Gastrocnemius medialis (tissue), 4 donors: ENCODE measurements at regions not wholly inside any gene's neighbourhood (a gene's known extent, or its start where the extent isn't known, plus 50 kb on each side); places are given as distances from the start of the nearest gene placed in this dataset.

Experiments
- ATAC-seq, 2 donors: fragments of 150-250 bp; one replicate each; pipeline ENCODE4 v1.9.1; 2016
- DNase-seq, 2 donors: peaks; one replicate each; pipeline ENCODE4 v3.0.0-alpha.2; 2019
- H3K27ac ChIP-seq, 4 donors: fragments of 200-600 bp; sonication (generic); 1 replicate in 1 of 4; 2 replicates in 3 of 4; pipeline ENCODE4 v1.5.1; 2016 to 2018; ENCODE audit warnings: mild to moderate bottlenecking in 2 of 4, moderate library complexity in 1 of 4
- H3K27me3 ChIP-seq, 3 donors: fragments of 200-600 bp; sonication (generic) in 2 of 3; 1 replicate in 1 of 3; 2 replicates in 2 of 3; pipeline versions ENCODE4 v1.5.1 to v1.6.0; 2016 to 2019; ENCODE audit warnings: mild to moderate bottlenecking in 1 of 3, moderate library complexity in 1 of 3
- H3K36me3 ChIP-seq, 2 donors: fragments of 200-600 bp; sonication (generic) in 1 of 2; one replicate each; pipeline ENCODE4 v1.5.1; 2017 to 2018
- H3K4me1 ChIP-seq, 2 donors: fragments of 200-600 bp; sonication (generic) in 1 of 2; one replicate each; pipeline ENCODE4 v1.5.1; 2016 to 2017; ENCODE audit warnings: mild to moderate bottlenecking in 2 of 2
- H3K4me3 ChIP-seq, 4 donors: fragments of 200-600 bp; sonication (generic) in 3 of 4; 1 replicate in 1 of 4; 2 replicates in 3 of 4; pipeline ENCODE4 v1.5.1; 2016 to 2019; ENCODE audit warnings: mild to moderate bottlenecking in 2 of 4
- H3K9me3 ChIP-seq, 3 donors: fragments of 200-600 bp; sonication (generic) in 2 of 3; 1 replicate in 1 of 3; 2 replicates in 2 of 3; pipeline ENCODE4 v1.5.1; 2016 to 2019
- POLR2A ChIP-seq, 2 donors: fragments of 450-650 bp; IDR thresholded peaks; one replicate each; pipeline ENCODE4 v1.6.1; 2017; ENCODE audit warnings: antibody characterized with exemption in 2 of 2, mild to moderate bottlenecking in 2 of 2, moderate library complexity in 2 of 2
- in situ Hi-C, 4 donors: fragments of 200-750 bp; cut with MboI; loops; one replicate each; pipeline versions ENCODE4 v1.15.0 to v1.8.0; 2017; ENCODE audit warnings: low sequenced_read_pairs in 4 of 4
- intact Hi-C: fragments of 100-400 bp; cut with DNase I; formaldehyde crosslinking; loops from one replicate; pipeline ENCODE4 v1.15.1; 2023; ENCODE audit warnings: low total_unique reads
- TF ChIP-seq, protein P1 (sequence below), 5 experiments: fragments of 450-650 bp in 3 of 5; fragments of 200-600 bp in 2 of 5; sonication (generic) in 2 of 5; IDR thresholded peaks in 4 of 5; conservative IDR thresholded peaks in 1 of 5; 1 replicate in 4 of 5; 2 replicates in 1 of 5; pipeline ENCODE4 v1.5.1; 2016 to 2019; ENCODE audit warnings: antibody characterized with exemption in 5 of 5, mild to moderate bottlenecking in 3 of 5, moderate library complexity in 3 of 5

DNA sequence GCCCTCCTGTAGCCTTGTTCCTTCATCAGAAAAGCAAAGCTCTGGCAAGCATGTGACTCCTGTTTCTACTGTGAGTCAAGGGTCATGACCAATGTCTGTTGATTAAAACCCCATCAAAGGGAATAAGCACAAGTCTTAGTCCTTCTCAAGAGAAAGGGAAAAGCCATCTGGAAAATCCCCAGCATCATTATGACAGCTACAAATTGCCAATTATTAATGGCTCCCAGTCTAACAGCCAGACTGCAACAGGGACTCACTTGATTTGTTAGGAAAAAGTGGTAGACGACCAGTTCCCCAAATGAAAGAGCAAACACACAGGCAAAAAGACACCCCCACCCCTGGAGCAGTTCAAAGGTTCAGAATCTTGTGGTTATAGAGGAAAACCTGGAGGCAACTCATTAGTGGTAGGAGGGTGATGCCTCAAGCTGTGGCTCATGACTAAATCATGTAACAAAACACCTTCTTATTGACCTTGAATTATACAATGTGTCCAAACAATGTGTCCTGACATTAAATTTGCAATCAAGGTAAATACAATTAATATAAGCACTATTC, 315.7 kb downstream of the HNRNPD start:
- Histone ChIP-seq H3K9me3 (no peaks in the 10 kb centered on the region), H3K4me1 (no peaks in the 10 kb centered on the region), H3K4me3 (no peak overlapping the region), H3K27me3 (no peaks in the 10 kb centered on the region), H3K36me3 (no peaks in the 10 kb centered on the region), H3K27ac (no peak overlapping the region)
- in situ Hi-C loops = no loop called here
- TF ChIP-seq, protein P1, sequence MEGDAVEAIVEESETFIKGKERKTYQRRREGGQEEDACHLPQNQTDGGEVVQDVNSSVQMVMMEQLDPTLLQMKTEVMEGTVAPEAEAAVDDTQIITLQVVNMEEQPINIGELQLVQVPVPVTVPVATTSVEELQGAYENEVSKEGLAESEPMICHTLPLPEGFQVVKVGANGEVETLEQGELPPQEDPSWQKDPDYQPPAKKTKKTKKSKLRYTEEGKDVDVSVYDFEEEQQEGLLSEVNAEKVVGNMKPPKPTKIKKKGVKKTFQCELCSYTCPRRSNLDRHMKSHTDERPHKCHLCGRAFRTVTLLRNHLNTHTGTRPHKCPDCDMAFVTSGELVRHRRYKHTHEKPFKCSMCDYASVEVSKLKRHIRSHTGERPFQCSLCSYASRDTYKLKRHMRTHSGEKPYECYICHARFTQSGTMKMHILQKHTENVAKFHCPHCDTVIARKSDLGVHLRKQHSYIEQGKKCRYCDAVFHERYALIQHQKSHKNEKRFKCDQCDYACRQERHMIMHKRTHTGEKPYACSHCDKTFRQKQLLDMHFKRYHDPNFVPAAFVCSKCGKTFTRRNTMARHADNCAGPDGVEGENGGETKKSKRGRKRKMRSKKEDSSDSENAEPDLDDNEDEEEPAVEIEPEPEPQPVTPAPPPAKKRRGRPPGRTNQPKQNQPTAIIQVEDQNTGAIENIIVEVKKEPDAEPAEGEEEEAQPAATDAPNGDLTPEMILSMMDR (IDR thresholded peaks at IDR 0.05 in 4 of 5, conservative IDR thresholded peaks at IDR 0.05 in 1 of 5) = no peak
- TF ChIP-seq POLR2A (IDR thresholded peaks at IDR 0.05) = no peak
- intact Hi-C loops = no loop called here
- ATAC-seq (no peak), DNase-seq (no peak)

DNA sequence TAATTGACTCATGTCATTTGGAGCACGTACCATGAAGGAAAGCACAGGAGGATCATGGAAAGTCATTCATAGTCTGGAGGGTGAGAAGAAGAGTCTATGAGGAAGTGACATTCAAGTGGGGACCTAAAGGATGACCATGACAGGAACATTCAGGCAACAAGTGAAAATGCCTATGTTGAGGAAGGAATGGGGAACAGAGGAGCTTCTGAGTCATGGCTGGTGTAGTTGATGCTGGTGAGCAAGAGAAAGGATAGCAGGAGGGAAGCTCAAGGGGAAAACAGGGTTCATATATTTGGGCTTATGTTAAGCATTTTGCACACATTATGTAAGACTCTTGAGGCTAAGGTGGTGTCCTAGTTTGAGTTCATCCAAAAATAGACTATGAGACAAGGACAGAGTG, 318.6 kb downstream of the HNRNPD start:
- intact Hi-C loops (no loop called here), in situ Hi-C loops (no loop called here)
- H3K27ac ChIP-seq = no peak overlapping the region
- no peaks in the 10 kb centered on the region for H3K27me3 ChIP-seq
- no peak for ATAC-seq
- no peaks in the 10 kb centered on the region for H3K36me3 ChIP-seq
- H3K4me1 ChIP-seq = no peaks in the 10 kb centered on the region
- DNase-seq = no peak
- no peak overlapping the region for H3K4me3 ChIP-seq
- TF ChIP-seq, protein P1 (IDR thresholded peaks at IDR 0.05 in 4 of 5, conservative IDR thresholded peaks at IDR 0.05 in 1 of 5) = no peak
- TF ChIP-seq POLR2A (IDR thresholded peaks at IDR 0.05) = no peak
- H3K9me3 ChIP-seq = no peaks in the 10 kb centered on the region

DNA sequence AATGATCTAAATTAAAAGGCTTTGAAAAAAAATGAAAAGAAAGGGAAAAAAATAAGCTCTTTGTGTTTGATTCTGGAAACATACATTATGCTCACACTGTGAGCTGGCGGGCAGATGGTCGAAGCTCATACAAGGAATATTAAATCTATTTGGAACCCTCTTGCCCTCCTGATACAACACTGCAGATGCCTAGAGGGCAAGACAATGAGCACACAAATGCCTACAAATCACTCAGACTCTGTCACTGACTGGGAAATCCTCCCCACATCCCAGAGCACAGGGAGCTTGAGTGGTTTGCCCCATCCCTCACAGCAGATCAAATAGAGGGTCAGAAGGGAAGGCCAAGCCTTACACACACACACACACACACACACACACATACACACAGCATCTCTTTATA, 320.4 kb downstream of the HNRNPD start:
- no peaks in the 10 kb centered on the region for H3K4me1 ChIP-seq
- TF ChIP-seq POLR2A (IDR thresholded peaks at IDR 0.05) = no peak
- TF ChIP-seq, protein P1 (IDR thresholded peaks at IDR 0.05 in 4 of 5, conservative IDR thresholded peaks at IDR 0.05 in 1 of 5) = no peak
- H3K36me3 ChIP-seq = no peaks in the 10 kb centered on the region
- intact Hi-C loops (no loop called here), in situ Hi-C loops (no loop called here)
- no peak overlapping the region for H3K4me3 ChIP-seq
- DNase-seq (no peak), ATAC-seq (no peak)
- no peak overlapping the region for H3K27ac ChIP-seq
- H3K27me3 ChIP-seq = no peaks in the 10 kb centered on the region
- H3K9me3 ChIP-seq = no peaks in the 10 kb centered on the region

DNA sequence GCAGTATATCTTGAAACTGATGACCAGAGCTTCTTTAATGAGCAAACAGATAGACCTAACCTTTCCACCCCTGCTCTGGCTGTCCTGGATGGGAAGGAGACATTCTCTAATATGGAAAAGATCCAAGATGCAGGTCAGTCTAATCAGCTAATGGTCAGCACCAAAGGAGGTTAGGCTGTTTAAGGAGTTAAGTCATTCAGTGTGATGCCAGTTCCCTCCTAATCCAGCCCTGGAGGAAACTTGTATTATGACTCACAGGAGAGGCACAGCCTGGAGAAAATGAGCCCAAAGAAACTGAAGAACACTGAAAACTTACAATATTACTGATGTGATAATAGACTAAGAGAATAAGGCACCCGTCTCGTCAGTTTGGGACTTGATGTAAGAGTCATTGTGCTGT, 323.0 kb downstream of the HNRNPD start:
- no peak for ATAC-seq
- no peak for TF ChIP-seq POLR2A (IDR thresholded peaks at IDR 0.05)
- TF ChIP-seq, protein P1 (IDR thresholded peaks at IDR 0.05 in 4 of 5, conservative IDR thresholded peaks at IDR 0.05 in 1 of 5) = no peak

DNA sequence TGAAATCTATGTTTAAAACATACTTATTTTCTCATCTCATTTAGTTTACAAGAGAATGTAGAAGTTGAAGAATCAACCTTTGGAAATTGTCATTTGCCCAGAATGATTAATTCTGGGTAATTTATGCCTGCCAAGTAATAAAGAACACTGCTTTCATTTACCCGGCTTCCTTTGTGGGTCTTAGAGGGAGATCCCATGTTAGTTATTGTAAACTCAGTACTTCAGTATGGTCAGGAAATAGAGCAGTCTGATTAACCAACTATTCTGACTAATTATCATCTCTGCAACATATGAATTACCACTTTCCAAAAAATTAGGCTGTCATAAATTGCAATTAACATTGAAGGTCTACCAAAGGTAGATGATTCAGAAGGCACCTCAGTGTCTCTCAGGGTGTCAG, 324.5 kb downstream of the HNRNPD start:
- DNase-seq (no peak), ATAC-seq (no peak)
- intact Hi-C loops = no loop called here
- Histone ChIP-seq H3K36me3 (no peaks in the 10 kb centered on the region), H3K27me3 (peaks cover 4 to 12% (median 8%) of the 10 kb centered on the region in 3 donors), H3K4me1 (no peaks in the 10 kb centered on the region), H3K27ac (no peak overlapping the region), H3K9me3 (no peaks in the 10 kb centered on the region), H3K4me3 (no peak overlapping the region)
- in situ Hi-C loops = no loop called here
- TF ChIP-seq POLR2A (IDR thresholded peaks at IDR 0.05) = no peak
- TF ChIP-seq, protein P1 (IDR thresholded peaks at IDR 0.05 in 4 of 5, conservative IDR thresholded peaks at IDR 0.05 in 1 of 5) = no peak

More for the DNA sequence above, 323.0 kb downstream of the HNRNPD start:
- H3K4me3 ChIP-seq = no peak overlapping the region
- intact Hi-C loops (no loop called here), in situ Hi-C loops (no loop called here)
- no peak for DNase-seq
- no peaks in the 10 kb centered on the region for H3K4me1 ChIP-seq
- no peaks in the 10 kb centered on the region for H3K36me3 ChIP-seq
- H3K27me3 ChIP-seq = peaks cover 4 to 8% (median 5%) of the 10 kb centered on the region in 3 donors
- H3K27ac ChIP-seq = no peak overlapping the region
- H3K9me3 ChIP-seq = no peaks in the 10 kb centered on the region
